IPS-15b (cell line): ENCODE measurements at regions not wholly inside any gene's neighbourhood (a gene's known extent, or its start where the extent isn't known, plus 50 kb on each side); places are given as distances from the start of the nearest gene placed in this dataset.
"Not testable (repeated sequence)": the region's sequence is repeated elsewhere in the genome, so short reads cannot be mapped to it uniquely, and the experiment has no call there.

Experiments used
- H3K27me3 ChIP-seq: one replicate; pipeline ENCODE4 v1.6.1; 2013; ENCODE audit warnings: low read length; ENCODE audit not compliant: control insufficient read depth, insufficient read depth
- H3K36me3 ChIP-seq: one replicate; pipeline ENCODE4 v1.6.1; 2013; ENCODE audit warnings: low read length; ENCODE audit not compliant: control insufficient read depth, insufficient read depth
- H3K4me1 ChIP-seq: one replicate; pipeline ENCODE4 v1.6.1; 2013; ENCODE audit warnings: mild to moderate bottlenecking, low read length; ENCODE audit not compliant: control insufficient read depth, insufficient read depth
- H3K4me3 ChIP-seq: one replicate; pipeline ENCODE4 v1.5.1; 2013; ENCODE audit warnings: low read depth, low read length
- H3K9ac ChIP-seq: one replicate; pipeline ENCODE4 v1.6.1; 2013; ENCODE audit warnings: low read depth, mild to moderate bottlenecking, low read length
- H3K9me3 ChIP-seq: one replicate; pipeline ENCODE4 v1.6.1; 2013; ENCODE audit warnings: mild to moderate bottlenecking, low read length; ENCODE audit not compliant: control insufficient read depth, insufficient read depth

DNA sequence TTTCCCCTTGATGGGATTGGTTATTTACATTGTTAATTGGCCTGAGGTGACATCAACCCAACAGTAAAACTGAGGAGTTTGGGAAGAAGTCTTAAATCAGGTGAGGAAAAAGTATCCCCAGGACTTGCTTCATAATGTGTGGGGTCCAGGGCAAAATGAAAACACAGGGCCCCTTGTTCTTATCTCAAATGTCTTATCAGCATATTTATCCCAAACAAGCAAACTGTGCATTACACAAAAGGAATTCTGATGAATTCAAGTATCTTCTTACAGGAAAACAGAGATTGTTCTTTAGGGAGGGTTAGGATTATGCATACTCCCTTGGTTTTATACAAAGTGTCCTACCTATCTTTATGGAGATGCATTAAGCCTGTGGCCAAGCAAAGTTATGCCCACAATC lies 178.4 kb downstream of the SPTSSA start:
- Histone ChIP-seq H3K27me3 (no peaks in the 10 kb centered on the region), H3K4me1 (no peaks in the 10 kb centered on the region), H3K9me3 (no peaks in the 10 kb centered on the region), H3K9ac (no peak overlapping the region), H3K4me3 (no peak overlapping the region), H3K36me3 (no peaks in the 10 kb centered on the region)

DNA sequence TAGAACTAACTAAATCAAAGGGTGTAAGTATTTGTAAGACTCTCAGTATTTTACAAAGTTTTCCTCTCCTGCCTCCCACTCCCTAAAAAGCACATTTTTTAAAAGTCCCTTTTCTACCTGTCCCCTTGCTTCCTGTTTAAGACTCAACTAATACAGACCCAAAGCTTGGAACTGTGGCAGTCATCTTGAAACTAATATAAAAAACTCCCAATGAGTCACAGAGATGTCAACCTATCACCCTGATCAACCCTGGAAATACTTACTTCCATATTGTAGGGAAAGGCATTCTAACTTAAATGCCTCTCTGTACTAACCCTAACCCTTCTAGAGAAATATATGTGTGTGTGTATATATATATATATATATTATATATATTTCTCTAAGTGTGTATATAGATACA lies 184.8 kb downstream of the SPTSSA start:
- no peaks in the 10 kb centered on the region for H3K36me3 ChIP-seq
- H3K9ac ChIP-seq = no peak overlapping the region
- H3K9me3 ChIP-seq = no peaks in the 10 kb centered on the region
- H3K4me3 ChIP-seq = no peak overlapping the region
- H3K4me1 ChIP-seq = no peaks in the 10 kb centered on the region
- H3K27me3 ChIP-seq = no peaks in the 10 kb centered on the region

DNA sequence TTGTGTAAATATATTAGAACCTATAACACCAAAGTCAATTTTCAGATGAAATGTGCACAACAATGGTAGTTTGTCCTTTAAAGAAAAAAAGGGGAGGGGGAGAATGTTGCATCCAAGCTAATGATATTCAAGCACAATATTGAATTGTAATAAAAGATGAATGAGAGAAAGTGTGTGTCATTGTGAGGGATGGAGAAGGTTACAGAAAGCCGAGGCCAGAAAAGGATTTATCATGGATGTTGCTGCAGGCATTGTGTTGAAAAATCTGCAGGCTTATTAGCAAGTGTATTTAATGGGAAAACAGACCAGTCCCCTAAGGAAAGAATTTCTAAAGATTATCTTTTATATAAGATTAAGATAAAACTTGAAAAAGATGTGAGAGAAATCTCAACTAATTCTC lies 186.5 kb downstream of the SPTSSA start:
- Histone ChIP-seq H3K9me3 (no peaks in the 10 kb centered on the region), H3K4me3 (no peak overlapping the region), H3K36me3 (no peaks in the 10 kb centered on the region), H3K27me3 (no peaks in the 10 kb centered on the region), H3K9ac (no peak overlapping the region), H3K4me1 (no peaks in the 10 kb centered on the region)

DNA sequence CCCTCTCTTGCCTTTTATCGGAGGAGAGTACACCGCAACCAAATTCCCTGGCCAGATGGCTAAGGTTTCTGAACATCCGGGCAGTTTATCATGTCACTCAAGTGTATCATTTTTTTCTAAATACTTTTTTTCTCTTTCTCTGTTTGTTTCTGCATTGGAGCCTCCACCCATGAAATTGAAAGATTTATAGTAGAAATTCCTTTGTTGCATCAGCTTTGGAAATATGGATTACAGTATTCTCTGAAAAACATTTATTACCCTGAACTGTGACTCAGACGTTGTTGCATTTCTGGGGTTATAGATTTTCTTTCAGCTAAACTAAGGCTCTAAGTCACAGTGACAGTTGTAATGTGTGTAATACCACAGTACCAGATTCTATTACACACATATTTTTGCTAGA lies 187.0 kb downstream of the SPTSSA start:
- Histone ChIP-seq H3K4me3 (no peak overlapping the region), H3K9me3 (no peaks in the 10 kb centered on the region), H3K9ac (no peak overlapping the region), H3K4me1 (no peaks in the 10 kb centered on the region), H3K36me3 (no peaks in the 10 kb centered on the region), H3K27me3 (no peaks in the 10 kb centered on the region)

DNA sequence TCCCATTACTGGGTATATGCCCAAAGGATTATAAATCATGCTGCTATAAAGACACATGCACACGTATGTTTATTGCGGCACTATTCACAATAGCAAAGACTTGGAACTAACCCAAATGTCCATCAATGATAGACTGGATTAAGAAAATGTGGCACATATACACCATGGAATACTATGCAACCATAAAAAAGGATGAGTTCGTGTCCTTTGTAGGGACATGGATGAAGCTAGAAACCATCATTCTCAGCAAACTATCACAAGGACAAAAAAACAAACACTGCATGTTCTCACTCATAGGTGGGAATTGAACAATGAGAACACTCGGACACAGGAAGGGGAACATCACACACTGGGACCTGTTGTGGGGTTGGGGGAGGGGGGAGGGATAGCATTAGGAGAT lies 188.3 kb downstream of the SPTSSA start:
- not testable (repeated sequence) for H3K9ac ChIP-seq, H3K4me3 ChIP-seq

DNA sequence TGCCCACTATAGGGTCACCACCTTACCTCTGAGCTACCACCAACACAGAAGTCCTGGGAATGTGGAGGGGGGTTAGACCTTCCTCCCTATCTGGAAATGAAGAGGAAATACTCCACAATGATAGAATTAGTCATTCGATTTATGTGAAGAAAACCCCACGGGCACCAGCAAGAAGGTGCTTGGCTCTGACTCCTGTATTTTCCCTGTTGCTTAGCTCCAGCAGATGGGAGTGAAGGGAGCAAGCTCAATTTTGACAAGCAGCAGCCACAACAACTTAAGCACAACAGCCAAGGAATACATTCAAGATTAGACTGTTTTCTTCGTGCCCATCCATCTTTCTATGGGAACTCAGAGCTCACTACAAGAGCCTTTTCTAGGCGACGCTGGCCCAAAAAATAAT lies 191.7 kb downstream of the SPTSSA start:
- no peaks in the 10 kb centered on the region for H3K9me3 ChIP-seq

More for the DNA sequence above, 188.3 kb downstream of the SPTSSA start:
- H3K36me3 ChIP-seq, H3K4me1 ChIP-seq, H3K27me3 ChIP-seq, H3K9me3 ChIP-seq: not testable (repeated sequence)

DNA sequence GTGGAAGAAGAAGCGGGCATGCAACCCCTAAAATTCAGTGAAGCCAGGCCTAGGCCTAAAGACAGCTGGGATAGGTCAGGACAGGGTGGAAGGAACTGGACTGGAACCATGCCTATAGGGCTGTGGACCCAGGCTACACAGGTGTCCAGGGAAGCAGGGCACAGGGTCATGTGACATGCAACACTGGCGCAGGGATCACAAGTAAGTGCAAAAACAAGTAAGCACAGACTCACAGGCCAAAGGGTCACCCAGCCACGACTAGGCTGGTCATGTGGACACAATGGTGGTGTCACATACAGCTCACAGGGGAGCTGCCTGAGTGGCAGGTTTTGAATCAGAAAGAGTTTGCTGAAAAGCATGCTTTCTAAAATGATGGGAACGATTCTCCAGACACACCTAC lies 195.7 kb downstream of the SPTSSA start:
- Histone ChIP-seq H3K4me1 (no peaks in the 10 kb centered on the region), H3K9ac (no peak overlapping the region), H3K27me3 (no peaks in the 10 kb centered on the region), H3K4me3 (no peak overlapping the region), H3K9me3 (no peaks in the 10 kb centered on the region), H3K36me3 (no peaks in the 10 kb centered on the region)

More for the DNA sequence above, 191.7 kb downstream of the SPTSSA start:
- Histone ChIP-seq H3K27me3 (no peaks in the 10 kb centered on the region), H3K9ac (no peak overlapping the region), H3K36me3 (no peaks in the 10 kb centered on the region), H3K4me1 (no peaks in the 10 kb centered on the region), H3K4me3 (no peak overlapping the region)

DNA sequence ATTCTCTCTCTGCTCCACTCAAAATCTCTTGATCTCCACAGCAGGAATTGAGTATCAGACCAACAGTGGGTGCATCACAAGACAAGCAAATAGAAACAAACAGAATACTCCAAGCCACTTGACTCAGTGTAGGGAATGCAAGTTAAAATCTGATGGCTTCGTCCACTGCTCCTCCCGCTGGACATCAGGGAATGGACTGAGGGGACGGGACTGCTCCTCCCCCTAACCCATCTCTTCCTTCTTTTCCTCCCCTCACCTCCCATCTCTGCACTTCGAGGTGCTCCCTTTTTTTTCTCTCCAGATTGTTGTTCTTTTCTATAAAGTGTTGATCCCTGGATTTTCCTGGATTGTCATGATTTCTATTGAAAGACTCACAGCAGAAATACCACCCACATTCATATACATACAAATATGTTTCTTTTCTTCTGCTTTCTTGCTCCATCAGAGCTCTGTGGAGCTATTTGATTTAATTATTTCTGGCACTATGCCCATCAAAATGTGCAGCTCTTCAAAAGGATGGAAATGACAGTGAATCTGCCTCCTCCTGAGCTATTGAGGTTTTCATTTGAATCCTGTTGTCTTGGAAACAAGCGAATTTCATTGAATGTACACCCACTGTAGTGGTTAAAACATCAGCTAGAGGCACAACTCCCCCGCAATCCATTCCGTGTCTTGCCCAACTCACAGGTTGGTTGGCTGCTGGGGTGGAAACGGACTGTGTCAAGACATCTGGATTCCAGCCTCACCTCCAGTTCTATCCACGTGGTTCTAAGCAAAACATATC lies 199.7 kb downstream of the SPTSSA start:
- no peaks in the 10 kb centered on the region for H3K36me3 ChIP-seq
- no peak overlapping the region for H3K9ac ChIP-seq
- H3K4me3 ChIP-seq = no peak overlapping the region
- H3K9me3 ChIP-seq = no peaks in the 10 kb centered on the region
- no peaks in the 10 kb centered on the region for H3K27me3 ChIP-seq
- H3K4me1 ChIP-seq = no peaks in the 10 kb centered on the region

DNA sequence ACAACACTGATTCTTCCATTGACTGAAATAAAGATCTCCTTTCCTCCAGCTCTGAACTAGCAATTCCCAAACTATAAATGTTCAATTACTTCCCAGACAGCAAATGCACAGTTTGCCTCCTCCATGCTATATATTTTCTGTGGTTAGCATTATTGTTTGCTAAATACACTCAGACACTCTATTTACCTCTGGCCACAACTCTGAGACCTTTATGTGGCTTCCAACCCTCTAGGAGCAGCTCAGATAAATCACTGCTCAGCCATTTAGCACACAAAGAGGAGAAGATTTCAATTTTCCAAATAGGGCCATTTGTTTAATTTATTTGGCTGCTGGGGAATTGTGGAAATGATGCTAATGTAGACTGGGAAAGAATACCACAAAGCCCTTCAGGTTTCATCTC lies 202.0 kb downstream of the SPTSSA start:
- no peak overlapping the region for H3K9ac ChIP-seq
- H3K27me3 ChIP-seq = no peaks in the 10 kb centered on the region
- H3K36me3 ChIP-seq = no peaks in the 10 kb centered on the region
- H3K9me3 ChIP-seq = no peaks in the 10 kb centered on the region
- H3K4me3 ChIP-seq = no peak overlapping the region
- H3K4me1 ChIP-seq = no peaks in the 10 kb centered on the region

DNA sequence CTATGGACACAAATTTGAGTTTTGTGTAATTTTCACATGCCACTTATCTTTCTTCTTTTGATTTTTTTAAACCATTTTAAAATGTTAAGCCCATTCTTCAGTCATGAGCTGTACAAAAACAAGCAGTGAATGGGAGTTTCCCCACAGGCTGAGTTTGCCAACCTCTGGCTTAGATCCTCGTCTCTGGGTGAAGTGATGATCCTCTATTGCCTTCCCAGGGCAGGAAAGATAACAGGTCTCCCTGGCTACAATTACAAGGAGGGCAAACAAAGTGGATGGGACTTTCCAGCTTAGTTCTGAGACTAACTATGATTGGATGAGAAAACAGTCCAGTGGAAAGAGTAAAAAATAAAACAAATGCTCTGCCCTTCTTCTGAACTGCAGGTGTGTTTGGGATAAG lies 203.7 kb downstream of the SPTSSA start:
- no peak overlapping the region for H3K4me3 ChIP-seq
- H3K9ac ChIP-seq = no peak overlapping the region
- H3K27me3 ChIP-seq = no peaks in the 10 kb centered on the region
- H3K4me1 ChIP-seq = no peaks in the 10 kb centered on the region
- no peaks in the 10 kb centered on the region for H3K9me3 ChIP-seq
- no peaks in the 10 kb centered on the region for H3K36me3 ChIP-seq

DNA sequence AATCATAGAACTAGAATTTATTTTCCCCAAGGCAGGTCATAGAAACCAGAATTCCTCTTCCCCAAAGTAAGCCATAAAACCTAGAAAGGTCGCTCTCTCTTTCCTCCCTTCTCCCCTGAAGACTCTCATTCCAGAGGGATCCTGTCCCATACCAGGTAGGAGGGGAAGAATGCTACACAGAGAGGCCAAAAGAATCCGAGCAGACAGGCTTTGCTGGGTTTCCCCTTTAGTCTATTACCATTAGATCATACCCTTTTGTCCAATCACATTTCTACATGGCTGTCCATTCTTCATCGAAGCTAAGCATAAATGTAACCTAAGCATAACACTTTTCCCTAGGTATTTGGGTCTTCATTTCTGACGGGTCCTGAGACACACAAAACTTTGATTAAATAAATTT lies 204.5 kb downstream of the SPTSSA start:
- H3K4me3 ChIP-seq = no peak overlapping the region
- no peaks in the 10 kb centered on the region for H3K27me3 ChIP-seq
- no peak overlapping the region for H3K9ac ChIP-seq
- H3K9me3 ChIP-seq = no peaks in the 10 kb centered on the region
- H3K36me3 ChIP-seq = no peaks in the 10 kb centered on the region
- H3K4me1 ChIP-seq = no peaks in the 10 kb centered on the region

DNA sequence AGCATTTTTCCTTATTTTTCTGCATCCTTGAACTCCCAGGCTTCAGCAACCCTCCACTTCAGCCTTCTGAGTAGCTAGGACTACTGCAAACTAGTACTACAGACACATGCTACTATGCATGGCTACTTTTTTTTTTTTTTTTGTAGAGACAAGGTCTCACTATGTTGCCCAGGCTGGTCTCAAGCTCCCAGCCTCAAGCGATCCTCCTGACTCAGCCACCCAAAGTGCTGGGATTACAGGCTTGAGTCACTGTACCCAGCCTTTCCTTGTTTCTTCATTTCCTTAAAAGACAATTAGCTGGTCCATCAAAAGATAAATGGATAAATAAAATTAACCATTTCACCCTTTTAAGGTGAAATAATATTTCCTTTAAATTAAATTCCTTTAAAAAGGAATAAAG lies 205.8 kb downstream of the SPTSSA start:
- H3K27me3 ChIP-seq = no peaks in the 10 kb centered on the region
- H3K9me3 ChIP-seq = no peaks in the 10 kb centered on the region
- no peak overlapping the region for H3K9ac ChIP-seq
- no peaks in the 10 kb centered on the region for H3K4me1 ChIP-seq
- no peak overlapping the region for H3K4me3 ChIP-seq
- no peaks in the 10 kb centered on the region for H3K36me3 ChIP-seq
